ENCODE measurements at regions not wholly inside any gene's neighbourhood (a gene's known extent, or its start where the extent isn't known, plus 50 kb on each side); places are given as distances from the start of the nearest gene placed in this dataset.

- CTCF ChIA-PET: no interaction called here
- no peak overlapping the region for H3K27ac ChIP-seq (ENCODE audit: insufficient read depth in 1 of 2, low read depth in 1 of 2, low read length in 2 of 2, poor library complexity in 1 of 2, severe bottlenecking in 2 of 2)
- H3K4me1 ChIP-seq (ENCODE audit: control extremely low read depth in 1 of 4, control insufficient read depth in 4 of 4, insufficient read depth in 4 of 4, low read length in 3 of 4): no peaks in the 10 kb centered on the region
- H3K36me3 ChIP-seq (ENCODE audit: control insufficient read depth in 4 of 4, insufficient read depth in 4 of 4, low read length in 3 of 4): no peaks in the 10 kb centered on the region
- POLR2A ChIA-PET: interaction anchor here (0.6 kb wide), 1 partner anchor 14 kb away, joined by 3 read pairs; no protein-coding TSS in a partner anchor
- H3K4me3 ChIP-seq (ENCODE audit: control insufficient read depth in 1 of 7, extremely low read depth in 1 of 7, insufficient read depth in 4 of 7, low read depth in 2 of 7, low read length in 6 of 7): no peak overlapping the region
- H3K27me3 ChIP-seq (replicated peaks in 2 of 5; ENCODE audit: control insufficient read depth in 4 of 5, insufficient read depth in 5 of 5, low read length in 4 of 5): peaks cover 0 to 5% (median 0%) of the 10 kb centered on the region in 5 experiments
- 90% methylated on average over 10 of the region's 17 CpGs for whole genome bisulfite sequencing (ENCODE audit: insufficient coverage)
- peaks cover 1 to 16% (median 8%) of the 10 kb centered on the region in 5 experiments for H3K9me3 ChIP-seq (ENCODE audit: control extremely low read depth in 1 of 5, control insufficient read depth in 4 of 5, insufficient read depth in 2 of 5, low read depth in 1 of 5, low read length in 4 of 5)
- no peak for DNase-seq
Measured at GRCh38 chr2:240355962-240356361, 79.5 kb upstream of the GPC1 start.

DNA sequence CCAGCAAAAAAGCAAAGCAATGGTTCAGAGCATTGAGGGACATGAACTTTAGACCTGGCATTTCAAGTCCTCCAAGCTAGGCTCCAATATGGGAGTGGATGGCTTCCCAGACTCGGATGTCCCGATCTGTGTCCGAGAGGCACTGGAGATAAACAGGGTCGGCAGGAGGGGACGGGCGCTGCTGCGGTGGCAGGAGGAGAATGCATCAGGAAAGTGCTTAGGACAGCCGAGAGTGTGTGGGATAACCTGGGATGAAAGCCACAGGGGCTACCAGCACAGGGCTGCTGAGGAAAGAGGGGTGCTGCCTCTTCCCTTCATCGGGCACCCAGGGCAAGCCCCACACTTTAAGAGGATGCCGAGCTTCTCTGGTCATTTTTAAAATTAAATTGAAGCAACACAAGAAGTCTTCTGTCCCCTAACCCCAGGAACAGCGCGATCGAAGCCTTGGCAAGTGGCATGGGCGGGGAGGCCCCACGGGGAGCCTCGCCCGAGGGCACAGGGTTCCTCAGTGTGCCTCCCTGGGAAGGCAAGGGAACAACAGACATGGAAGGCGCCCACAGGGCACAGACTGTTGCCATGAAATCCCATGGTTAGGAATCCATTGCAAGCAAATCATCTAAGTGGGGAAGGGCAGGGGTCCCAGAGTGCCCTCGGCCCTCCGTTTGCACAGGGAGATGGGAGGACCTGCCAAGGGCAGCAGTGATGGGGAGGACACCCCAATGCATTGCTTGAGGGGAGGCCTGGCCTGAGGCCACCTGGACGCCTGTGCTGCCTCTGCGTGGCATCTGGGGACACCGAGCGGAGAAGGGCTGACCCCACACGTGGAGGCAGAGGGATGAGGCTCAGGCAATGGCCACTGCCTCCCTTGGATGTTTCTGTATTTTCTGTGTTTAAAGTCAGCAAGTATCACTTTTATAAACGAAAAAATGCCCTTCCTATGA, 78.5 kb upstream of the GPC1 start:
- WGBS (ENCODE audit: insufficient coverage): 97% methylated on average over 19 of the region's 26 CpGs
- no peaks in the 10 kb centered on the region for H3K36me3 ChIP-seq (ENCODE audit: control insufficient read depth in 4 of 4, insufficient read depth in 4 of 4, low read length in 3 of 4)
- peaks cover 0 to 2% (median 0%) of the 10 kb centered on the region in 5 experiments for H3K27me3 ChIP-seq (replicated peaks in 2 of 5; ENCODE audit: control insufficient read depth in 4 of 5, insufficient read depth in 5 of 5, low read length in 4 of 5)
- H3K4me3 ChIP-seq (ENCODE audit: control insufficient read depth in 1 of 7, extremely low read depth in 1 of 7, insufficient read depth in 4 of 7, low read depth in 2 of 7, low read length in 6 of 7): no peak overlapping the region
- ChIA-PET POLR2A (no interaction called here), CTCF (no interaction called here)
- no peaks in the 10 kb centered on the region for H3K4me1 ChIP-seq (ENCODE audit: control extremely low read depth in 1 of 4, control insufficient read depth in 4 of 4, insufficient read depth in 4 of 4, low read length in 3 of 4)
- peaks cover 1 to 22% (median 12%) of the 10 kb centered on the region in 5 experiments for H3K9me3 ChIP-seq (ENCODE audit: control extremely low read depth in 1 of 5, control insufficient read depth in 4 of 5, insufficient read depth in 2 of 5, low read depth in 1 of 5, low read length in 4 of 5)
- H3K27ac ChIP-seq (ENCODE audit: insufficient read depth in 1 of 2, low read depth in 1 of 2, low read length in 2 of 2, poor library complexity in 1 of 2, severe bottlenecking in 2 of 2): no peak overlapping the region
- DNase-seq: no peak

GRCh38 chr2:240357641-240358012, 77.8 kb upstream of the GPC1 start:
- no peaks in the 10 kb centered on the region for H3K36me3 ChIP-seq (ENCODE audit: control insufficient read depth in 4 of 4, insufficient read depth in 4 of 4, low read length in 3 of 4)
- 82% methylated on average over 4 of the region's 4 CpGs for WGBS (ENCODE audit: insufficient coverage)
- DNase-seq: no peak
- H3K9me3 ChIP-seq (ENCODE audit: control extremely low read depth in 1 of 5, control insufficient read depth in 4 of 5, insufficient read depth in 2 of 5, low read depth in 1 of 5, low read length in 4 of 5): peaks cover 1 to 27% (median 12%) of the 10 kb centered on the region in 5 experiments
- peaks cover 0 to 2% (median 0%) of the 10 kb centered on the region in 5 experiments for H3K27me3 ChIP-seq (replicated peaks in 2 of 5; ENCODE audit: control insufficient read depth in 4 of 5, insufficient read depth in 5 of 5, low read length in 4 of 5)
- CTCF ChIA-PET: no interaction called here
- POLR2A ChIA-PET: no interaction called here
- no peak overlapping the region for H3K4me3 ChIP-seq (ENCODE audit: control insufficient read depth in 1 of 7, extremely low read depth in 1 of 7, insufficient read depth in 4 of 7, low read depth in 2 of 7, low read length in 6 of 7)
- no peak overlapping the region for H3K27ac ChIP-seq (ENCODE audit: insufficient read depth in 1 of 2, low read depth in 1 of 2, low read length in 2 of 2, poor library complexity in 1 of 2, severe bottlenecking in 2 of 2)
- H3K4me1 ChIP-seq (ENCODE audit: control extremely low read depth in 1 of 4, control insufficient read depth in 4 of 4, insufficient read depth in 4 of 4, low read length in 3 of 4): no peaks in the 10 kb centered on the region

DNA sequence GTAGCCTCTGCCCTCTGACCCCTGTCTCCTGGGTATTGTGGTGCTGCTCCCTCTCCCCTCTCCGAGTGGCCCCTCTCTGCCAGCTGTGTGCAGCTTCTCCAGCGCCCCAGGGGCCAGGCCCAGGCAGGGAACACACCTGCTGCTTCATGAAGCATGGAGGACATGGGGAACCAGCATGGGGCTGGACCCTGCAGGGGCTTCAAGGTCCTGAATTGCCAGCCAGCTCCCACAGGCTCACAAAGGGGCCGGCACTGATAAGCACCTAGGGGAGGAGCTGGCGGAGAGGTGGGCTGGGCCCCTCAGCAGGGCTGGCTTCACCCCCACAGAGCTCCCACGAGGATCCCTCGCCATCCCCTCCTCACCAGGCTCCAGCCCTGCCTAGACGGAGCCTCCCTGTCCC, 77.4 kb upstream of the GPC1 start:
- H3K27me3 ChIP-seq (replicated peaks in 2 of 5; ENCODE audit: control insufficient read depth in 4 of 5, insufficient read depth in 5 of 5, low read length in 4 of 5): peaks cover 0 to 2% (median 0%) of the 10 kb centered on the region in 5 experiments
- H3K36me3 ChIP-seq (ENCODE audit: control insufficient read depth in 4 of 4, insufficient read depth in 4 of 4, low read length in 3 of 4): no peaks in the 10 kb centered on the region
- no peak overlapping the region for H3K27ac ChIP-seq (ENCODE audit: insufficient read depth in 1 of 2, low read depth in 1 of 2, low read length in 2 of 2, poor library complexity in 1 of 2, severe bottlenecking in 2 of 2)
- POLR2A ChIA-PET: no interaction called here
- DNase-seq: no peak
- no peak overlapping the region for H3K4me3 ChIP-seq (ENCODE audit: control insufficient read depth in 1 of 7, extremely low read depth in 1 of 7, insufficient read depth in 4 of 7, low read depth in 2 of 7, low read length in 6 of 7)
- CTCF ChIA-PET: no interaction called here
- peaks cover 1 to 27% (median 12%) of the 10 kb centered on the region in 5 experiments for H3K9me3 ChIP-seq (ENCODE audit: control extremely low read depth in 1 of 5, control insufficient read depth in 4 of 5, insufficient read depth in 2 of 5, low read depth in 1 of 5, low read length in 4 of 5)
- WGBS (ENCODE audit: insufficient coverage): 73% methylated on average over 7 of the region's 7 CpGs
- no peaks in the 10 kb centered on the region for H3K4me1 ChIP-seq (ENCODE audit: control extremely low read depth in 1 of 4, control insufficient read depth in 4 of 4, insufficient read depth in 4 of 4, low read length in 3 of 4)

GRCh38 chr2:240358821-240359397, 76.6 kb upstream of the GPC1 start:
- Histone ChIP-seq H3K4me1 (ENCODE audit: control extremely low read depth in 1 of 4, control insufficient read depth in 4 of 4, insufficient read depth in 4 of 4, low read length in 3 of 4) (no peaks in the 10 kb centered on the region), H3K27ac (ENCODE audit: insufficient read depth in 1 of 2, low read depth in 1 of 2, low read length in 2 of 2, poor library complexity in 1 of 2, severe bottlenecking in 2 of 2) (no peak overlapping the region), H3K4me3 (ENCODE audit: control insufficient read depth in 1 of 7, extremely low read depth in 1 of 7, insufficient read depth in 4 of 7, low read depth in 2 of 7, low read length in 6 of 7) (no peak overlapping the region), H3K9me3 (ENCODE audit: control extremely low read depth in 1 of 5, control insufficient read depth in 4 of 5, insufficient read depth in 2 of 5, low read depth in 1 of 5, low read length in 4 of 5) (peaks cover 1 to 27% (median 12%) of the 10 kb centered on the region in 5 experiments), H3K36me3 (ENCODE audit: control insufficient read depth in 4 of 4, insufficient read depth in 4 of 4, low read length in 3 of 4) (no peaks in the 10 kb centered on the region), H3K27me3 (replicated peaks in 2 of 5; ENCODE audit: control insufficient read depth in 4 of 5, insufficient read depth in 5 of 5, low read length in 4 of 5) (peaks cover 0 to 2% (median 0%) of the 10 kb centered on the region in 5 experiments)
- DNase-seq: no peak
- ChIA-PET CTCF (no interaction called here), POLR2A (no interaction called here)
- 99% methylated on average over 7 of the region's 13 CpGs for WGBS (ENCODE audit: insufficient coverage)

- CTCF ChIA-PET: no interaction called here
- WGBS (ENCODE audit: insufficient coverage): 100% methylated on average over 2 of the region's 3 CpGs
Measured at GRCh38 chr2:240359695-240360094, 75.8 kb upstream of the GPC1 start.

More at GRCh38 chr2:240359695-240360094, 75.8 kb upstream of the GPC1 start:
- DNase-seq: no peak
- no peak overlapping the region for H3K4me3 ChIP-seq (ENCODE audit: control insufficient read depth in 1 of 7, extremely low read depth in 1 of 7, insufficient read depth in 4 of 7, low read depth in 2 of 7, low read length in 6 of 7)
- H3K36me3 ChIP-seq (ENCODE audit: control insufficient read depth in 4 of 4, insufficient read depth in 4 of 4, low read length in 3 of 4): no peaks in the 10 kb centered on the region
- H3K4me1 ChIP-seq (ENCODE audit: control extremely low read depth in 1 of 4, control insufficient read depth in 4 of 4, insufficient read depth in 4 of 4, low read length in 3 of 4): no peaks in the 10 kb centered on the region
- H3K27me3 ChIP-seq (replicated peaks in 2 of 5; ENCODE audit: control insufficient read depth in 4 of 5, insufficient read depth in 5 of 5, low read length in 4 of 5): peaks cover 0 to 2% (median 0%) of the 10 kb centered on the region in 5 experiments
- peaks cover 1 to 27% (median 12%) of the 10 kb centered on the region in 5 experiments for H3K9me3 ChIP-seq (ENCODE audit: control extremely low read depth in 1 of 5, control insufficient read depth in 4 of 5, insufficient read depth in 2 of 5, low read depth in 1 of 5, low read length in 4 of 5)
- POLR2A ChIA-PET: no interaction called here
- H3K27ac ChIP-seq (ENCODE audit: insufficient read depth in 1 of 2, low read depth in 1 of 2, low read length in 2 of 2, poor library complexity in 1 of 2, severe bottlenecking in 2 of 2): no peak overlapping the region

Measured in common myeloid progenitor, CD34-positive (primary cell).